ENCODE measurements at regions not wholly inside any gene's neighbourhood (a gene's known extent, or its start where the extent isn't known, plus 50 kb on each side); places are given as distances from the start of the nearest gene placed in this dataset.

DNA sequence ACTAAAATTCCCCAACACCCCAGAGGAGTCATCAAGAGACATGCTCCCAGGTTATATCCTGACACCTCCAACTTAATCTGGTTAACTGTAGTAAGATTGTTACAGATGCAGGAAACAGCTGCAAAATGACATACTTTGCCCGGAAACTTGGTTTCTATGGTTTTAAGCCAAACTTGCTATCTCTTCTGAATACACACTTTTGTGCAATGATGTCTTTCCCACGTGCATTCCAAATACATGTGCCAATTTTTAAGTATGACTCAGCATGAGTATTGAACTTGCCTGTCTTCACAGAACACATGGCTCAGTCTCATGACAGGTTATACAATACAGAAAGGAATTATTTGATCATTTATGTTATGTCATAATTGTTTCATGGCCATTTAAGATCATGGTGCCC, 207.0 kb upstream of the DCBLD2 start:
- H3K27ac ChIP-seq (ENCODE audit: control insufficient read depth, insufficient read depth) = no peak overlapping the region
- ATAC-seq = no peak
- H4K20me1 ChIP-seq (ENCODE audit: control insufficient read depth, insufficient read depth) = no peaks in the 10 kb centered on the region
- no peak overlapping the region for H2AFZ ChIP-seq (ENCODE audit: control insufficient read depth, low read depth, low read length)
- WGBS (ENCODE audit: insufficient coverage, insufficient replicate concordance, low lambda C conversion rate, missing lambda C conversion rate) = 3% methylated on average over 2 of the region's 2 CpGs
- H3K9ac ChIP-seq (ENCODE audit: control insufficient read depth, insufficient read depth, low read length) = no peak overlapping the region
- TF ChIP-seq, protein P1, sequence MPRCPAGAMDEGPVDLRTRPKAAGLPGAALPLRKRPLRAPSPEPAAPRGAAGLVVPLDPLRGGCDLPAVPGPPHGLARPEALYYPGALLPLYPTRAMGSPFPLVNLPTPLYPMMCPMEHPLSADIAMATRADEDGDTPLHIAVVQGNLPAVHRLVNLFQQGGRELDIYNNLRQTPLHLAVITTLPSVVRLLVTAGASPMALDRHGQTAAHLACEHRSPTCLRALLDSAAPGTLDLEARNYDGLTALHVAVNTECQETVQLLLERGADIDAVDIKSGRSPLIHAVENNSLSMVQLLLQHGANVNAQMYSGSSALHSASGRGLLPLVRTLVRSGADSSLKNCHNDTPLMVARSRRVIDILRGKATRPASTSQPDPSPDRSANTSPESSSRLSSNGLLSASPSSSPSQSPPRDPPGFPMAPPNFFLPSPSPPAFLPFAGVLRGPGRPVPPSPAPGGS (IDR thresholded peaks at IDR 0.05; ENCODE audit: borderline replicate concordance, insufficient read depth, low read depth, low read length, poor library complexity, severe bottlenecking) = peak; percentile 40
- TF ChIP-seq GABPA (IDR thresholded peaks at IDR 0.05; ENCODE audit: low read depth) (no peak), SREBF1 (IDR thresholded peaks at IDR 0.05; ENCODE audit: low read length) (no peak), IKZF1 (conservative IDR thresholded peaks at IDR 0.05) (no peak), POLR2AphosphoS2 (IDR thresholded peaks at IDR 0.05; ENCODE audit: low read depth, low read length) (no peak), NFYB (IDR thresholded peaks at IDR 0.05; ENCODE audit: insufficient read depth, low read depth, low read length) (no peak)
- TF ChIP-seq, protein P2, sequence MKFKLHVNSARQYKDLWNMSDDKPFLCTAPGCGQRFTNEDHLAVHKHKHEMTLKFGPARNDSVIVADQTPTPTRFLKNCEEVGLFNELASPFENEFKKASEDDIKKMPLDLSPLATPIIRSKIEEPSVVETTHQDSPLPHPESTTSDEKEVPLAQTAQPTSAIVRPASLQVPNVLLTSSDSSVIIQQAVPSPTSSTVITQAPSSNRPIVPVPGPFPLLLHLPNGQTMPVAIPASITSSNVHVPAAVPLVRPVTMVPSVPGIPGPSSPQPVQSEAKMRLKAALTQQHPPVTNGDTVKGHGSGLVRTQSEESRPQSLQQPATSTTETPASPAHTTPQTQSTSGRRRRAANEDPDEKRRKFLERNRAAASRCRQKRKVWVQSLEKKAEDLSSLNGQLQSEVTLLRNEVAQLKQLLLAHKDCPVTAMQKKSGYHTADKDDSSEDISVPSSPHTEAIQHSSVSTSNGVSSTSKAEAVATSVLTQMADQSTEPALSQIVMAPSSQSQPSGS (IDR thresholded peaks at IDR 0.05; ENCODE audit: low read length) = no peak
- no peaks in the 10 kb centered on the region for H3K36me3 ChIP-seq (ENCODE audit: control insufficient read depth in 2 of 2, insufficient read depth in 2 of 2, low read length in 1 of 2)
- H3K4me3 ChIP-seq = no peak overlapping the region
- no peaks in the 10 kb centered on the region for H3K4me1 ChIP-seq (ENCODE audit: control insufficient read depth, insufficient read depth, low read length)
- ChIA-PET POLR2A (no interaction called here), CTCF (no interaction called here), RAD21 (ENCODE audit: unreplicated experiment) (no interaction called here), SMC1A (ENCODE audit: uncharacterized antibody, unreplicated experiment) (interaction anchor here (0.6 kb wide), 1 partner anchor 284 kb away, joined by 3 read pairs; no protein-coding TSS in a partner anchor)
- intact Hi-C loops (cut with micrococcal nuclease; ENCODE audit: unreplicated experiment) = no loop called here
- no peak for FAIRE-seq
- BruUV-seq (replicated peaks) = no TSS peak
- H3K27me3 ChIP-seq (replicated peaks in 1 of 2; ENCODE audit: control insufficient read depth in 2 of 2, insufficient read depth in 2 of 2, low read length in 1 of 2) = no peaks in the 10 kb centered on the region
- H3K79me2 ChIP-seq (ENCODE audit: control insufficient read depth, insufficient read depth, low read length) = no peaks in the 10 kb centered on the region
- DNase-seq (ENCODE audit: low read depth, low spot score) = no peak
- in situ Hi-C loops (cut with MboI) = no loop called here
- no peaks in the 10 kb centered on the region for H3K9me3 ChIP-seq (replicated peaks; ENCODE audit: control insufficient read depth, insufficient read depth, low read length)
- no peak overlapping the region for H3K4me2 ChIP-seq (ENCODE audit: control insufficient read depth, insufficient read depth)
